ENCODE measurements at regions not wholly inside any gene's neighbourhood (a gene's known extent, or its start where the extent isn't known, plus 50 kb on each side); places are given as distances from the start of the nearest gene placed in this dataset.

- Histone ChIP-seq H3K9ac (replicated peaks; ENCODE audit: extremely low read depth, insufficient read depth, low read length) (no peak overlapping the region), H3K36me3 (ENCODE audit: control insufficient read depth in 2 of 2, extremely low read depth in 1 of 2, insufficient read depth in 2 of 2, low read length in 2 of 2) (no peaks in the 10 kb centered on the region), H3K4me2 (ENCODE audit: insufficient read depth, low read length) (no peak overlapping the region), H3K4me3 (replicated peaks in 1 of 3; ENCODE audit: insufficient read depth in 1 of 3, low read depth in 1 of 3, low read length in 3 of 3) (no peak overlapping the region), H2AFZ (ENCODE audit: low read depth, low read length) (no peak overlapping the region), H4K20me1 (replicated peaks; ENCODE audit: control insufficient read depth, extremely low read depth, insufficient read depth, low read length) (no peaks in the 10 kb centered on the region), H3K4me1 (ENCODE audit: control insufficient read depth, extremely low read depth, insufficient read depth, low read length) (no peaks in the 10 kb centered on the region), H3K79me2 (ENCODE audit: control insufficient read depth, insufficient read depth, low read length) (no peaks in the 10 kb centered on the region), H3K27me3 (ENCODE audit: control insufficient read depth in 2 of 2, insufficient read depth in 2 of 2, low read length in 2 of 2) (no peaks in the 10 kb centered on the region), H3K9me3 (replicated peaks; ENCODE audit: control insufficient read depth, insufficient read depth, low read length) (no peaks in the 10 kb centered on the region), H3K9me1 (replicated peaks; ENCODE audit: control insufficient read depth, extremely low read depth, insufficient read depth, low read length) (no peaks in the 10 kb centered on the region), H3K27ac (ENCODE audit: insufficient read depth, low read depth, low read length) (no peak overlapping the region)
- intact Hi-C loops (cut with micrococcal nuclease) (no loop called here), dilution Hi-C loops (cut with MboI; ENCODE audit: extremely low pct_ligation_motif_present, low sequenced_read_pairs) (no loop called here)
- CTCF ChIA-PET: no interaction called here
- POLR2A ChIA-PET: no interaction called here
- DNase-seq (ENCODE audit: low read depth, low spot score) (no peak), FAIRE-seq (no peak)
- TF ChIP-seq FOS (IDR thresholded peaks at IDR 0.05; ENCODE audit: borderline replicate concordance, insufficient read depth, low read length) (no peak), EZH2 (IDR thresholded peaks at IDR 0.05; ENCODE audit: borderline replicate concordance, low read depth, low read length, severe bottlenecking) (no peak), GATA2 (IDR thresholded peaks at IDR 0.05; ENCODE audit: insufficient read depth, insufficient read length, low read depth, low read length) (no peak)
- BruUV-seq (replicated peaks): no TSS peak
These were observed 623.1 kb downstream of the CCDC85A start for GRCh38 chr2:56806924-56807323.

GRCh38 chr2:56807861-56808260 is 624.1 kb downstream of the CCDC85A start:
- FAIRE-seq: no peak
- Histone ChIP-seq H3K9ac (replicated peaks; ENCODE audit: extremely low read depth, insufficient read depth, low read length) (no peak overlapping the region), H3K36me3 (ENCODE audit: control insufficient read depth in 2 of 2, extremely low read depth in 1 of 2, insufficient read depth in 2 of 2, low read length in 2 of 2) (no peaks in the 10 kb centered on the region), H3K79me2 (ENCODE audit: control insufficient read depth, insufficient read depth, low read length) (no peaks in the 10 kb centered on the region), H3K4me1 (ENCODE audit: control insufficient read depth, extremely low read depth, insufficient read depth, low read length) (no peaks in the 10 kb centered on the region), H4K20me1 (replicated peaks; ENCODE audit: control insufficient read depth, extremely low read depth, insufficient read depth, low read length) (no peaks in the 10 kb centered on the region), H3K4me2 (ENCODE audit: insufficient read depth, low read length) (no peak overlapping the region), H3K9me1 (replicated peaks; ENCODE audit: control insufficient read depth, extremely low read depth, insufficient read depth, low read length) (no peaks in the 10 kb centered on the region), H3K9me3 (replicated peaks; ENCODE audit: control insufficient read depth, insufficient read depth, low read length) (no peaks in the 10 kb centered on the region), H3K27me3 (ENCODE audit: control insufficient read depth in 2 of 2, insufficient read depth in 2 of 2, low read length in 2 of 2) (no peaks in the 10 kb centered on the region), H3K4me3 (replicated peaks in 1 of 3; ENCODE audit: insufficient read depth in 1 of 3, low read depth in 1 of 3, low read length in 3 of 3) (no peak overlapping the region), H2AFZ (ENCODE audit: low read depth, low read length) (no peak overlapping the region), H3K27ac (ENCODE audit: insufficient read depth, low read depth, low read length) (no peak overlapping the region)
- CTCF ChIA-PET: no interaction called here
- intact Hi-C loops (cut with micrococcal nuclease) (no loop called here), dilution Hi-C loops (cut with MboI; ENCODE audit: extremely low pct_ligation_motif_present, low sequenced_read_pairs) (no loop called here)
- no TSS peak for BruUV-seq (replicated peaks)
- no peak for TF ChIP-seq MAX (IDR thresholded peaks at IDR 0.05; ENCODE audit: insufficient read depth, insufficient read length)
- TF ChIP-seq POLR2A (IDR thresholded peaks at IDR 0.05; ENCODE audit: low read depth, low read length): no peak
- TF ChIP-seq MYC (IDR thresholded peaks at IDR 0.05; ENCODE audit: low read depth, low read length): no peak
- no peak for TF ChIP-seq EZH2 (IDR thresholded peaks at IDR 0.05; ENCODE audit: borderline replicate concordance, low read depth, low read length, severe bottlenecking)
- no peak for TF ChIP-seq FOS (IDR thresholded peaks at IDR 0.05; ENCODE audit: borderline replicate concordance, insufficient read depth, low read length)
- TF ChIP-seq POLR2AphosphoS5 (IDR thresholded peaks at IDR 0.05; ENCODE audit: insufficient read depth, low read depth, low read length): no peak
- TF ChIP-seq JUN (IDR thresholded peaks at IDR 0.05; ENCODE audit: borderline replicate concordance, insufficient read depth, insufficient read length, low read depth): no peak
- TF ChIP-seq GATA2 (IDR thresholded peaks at IDR 0.05; ENCODE audit: insufficient read depth, insufficient read length, low read depth, low read length): no peak
- TF ChIP-seq CTCF (IDR thresholded peaks at IDR 0.05; ENCODE audit: extremely low read depth in 1 of 2, insufficient read depth in 1 of 2, low read depth in 1 of 2, low read length in 2 of 2): no peak
- POLR2A ChIA-PET: no interaction called here
- no peak for DNase-seq (ENCODE audit: low read depth, low spot score)

Measured in endothelial cell of umbilical vein (primary cell).